Hepatocyte (in vitro differentiated cells): ENCODE measurements at regions not wholly inside any gene's neighbourhood (a gene's known extent, or its start where the extent isn't known, plus 50 kb on each side); places are given as distances from the start of the nearest gene placed in this dataset.

Source experiments
- CTCF ChIP-seq: fragments of 200-600 bp; sonication (generic); IDR thresholded peaks from 2 replicates; pipeline ENCODE4 v1.5.1; 2016; ENCODE audit warnings: antibody characterized with exemption, mild to moderate bottlenecking; ENCODE audit not compliant: poor library complexity
- EZH2 ChIP-seq: fragments of 200-600 bp; sonication (generic); IDR thresholded peaks from 2 replicates; pipeline ENCODE4 v1.6.1; 2016; ENCODE audit warnings: antibody characterized with exemption, mild to moderate bottlenecking, borderline replicate concordance

GRCh38 chr5:126120939-126121338 lies 302.3 kb upstream of the GRAMD2B start:
- TF ChIP-seq CTCF (no peak), EZH2 (no peak)
